IMR-90 (cell line): ENCODE measurements at regions not wholly inside any gene's neighbourhood (a gene's known extent, or its start where the extent isn't known, plus 50 kb on each side); places are given as distances from the start of the nearest gene placed in this dataset.

Source experiments
- ATAC-seq: fragments of 200-7000 bp; cut with Tn5 transposase; 2 replicates; pipeline ENCODE4 v1.9.1; 2020; ENCODE audit warnings: low read depth, mild to moderate bottlenecking, moderate library complexity
- BruUV-seq: library from RNA; stranded (reverse); fragments of 400-500 nt; replicated peaks from 2 replicates; lab custom pipeline; 2021; lab: Mats Ljungman, UMichigan
- CTCF ChIA-PET: fragments of 300-600 bp; formaldehyde crosslinking; extraction: SDS; loops from one replicate; lab custom pipeline; 2021; ENCODE audit warnings: antibody characterized with exemption; lab: Yijun Ruan, JAX
- POLR2A ChIA-PET: fragments of 300-600 bp; sonication (Branson Sonifier 250); formaldehyde crosslinking; loops from one replicate; lab custom pipeline; 2022; ENCODE audit warnings: antibody characterized with exemption; ENCODE audit not compliant: unreplicated experiment; lab: Charles Lee
- DNase-seq: peaks from one replicate; pipeline ENCODE4 v3.0.0; 2013
- H2AFZ ChIP-seq: replicated peaks from 2 replicates; pipeline ENCODE3; 2013; ENCODE audit warnings: low read length, mild to moderate bottlenecking; ENCODE audit not compliant: poor library complexity
- H2AK5ac ChIP-seq: 2 replicates; pipeline ENCODE4 v1.6.1; 2013; ENCODE audit warnings: low read depth, low read length, inconsistent platforms
- H2AK9ac ChIP-seq: replicated peaks from 2 replicates; pipeline ENCODE3; 2013; ENCODE audit warnings: mild to moderate bottlenecking, low read depth, low read length, moderate library complexity; ENCODE audit not compliant: poor library complexity
- H2BK120ac ChIP-seq: 2 replicates; pipeline ENCODE4 v1.6.1; 2013; ENCODE audit warnings: low read depth, low read length, inconsistent platforms
- H2BK15ac ChIP-seq: 3 replicates; pipeline ENCODE4 v1.6.1; 2013; ENCODE audit warnings: low read depth, low read length, inconsistent platforms
- H2BK20ac ChIP-seq: 2 replicates; pipeline ENCODE4 v1.6.1; 2013; ENCODE audit warnings: low read depth, mild to moderate bottlenecking, inconsistent platforms, low read length, moderate library complexity
- H2BK5ac ChIP-seq: 2 replicates; pipeline ENCODE4 v1.6.1; 2013; ENCODE audit warnings: mild to moderate bottlenecking, low read depth, low read length, inconsistent platforms; ENCODE audit not compliant: poor library complexity, severe bottlenecking
- H3K14ac ChIP-seq: replicated peaks from 2 replicates; pipeline ENCODE4 v1.6.1; 2013; ENCODE audit warnings: low read depth, low read length, inconsistent platforms
- H3K18ac ChIP-seq: 2 replicates; pipeline ENCODE4 v1.6.1; 2013; ENCODE audit warnings: low read depth, low read length, control low read depth
- H3K23ac ChIP-seq: 2 replicates; pipeline ENCODE4 v1.6.1; 2013; ENCODE audit warnings: low read depth, low read length, inconsistent platforms
- H3K27ac ChIP-seq: 2 replicates; pipeline ENCODE4 v1.5.1; 2013; ENCODE audit warnings: mild to moderate bottlenecking, control low read depth, low read length; ENCODE audit not compliant: insufficient read depth
- H3K27me3 ChIP-seq: 2 replicates; pipeline ENCODE4 v1.6.1; 2013; ENCODE audit warnings: low read length; ENCODE audit not compliant: control insufficient read depth, insufficient read depth
- H3K36me3 ChIP-seq: 2 replicates; pipeline ENCODE4 v1.6.1; 2013; ENCODE audit warnings: low read length, mixed read lengths; ENCODE audit not compliant: control insufficient read depth, insufficient read depth
- H3K4ac ChIP-seq: 2 replicates; pipeline ENCODE4 v1.6.1; 2013; ENCODE audit warnings: low read depth, low read length, inconsistent platforms
- H3K4me1 ChIP-seq: 2 replicates; pipeline ENCODE4 v1.6.1; 2013; ENCODE audit warnings: low read length, mixed read lengths; ENCODE audit not compliant: control insufficient read depth, insufficient read depth
- H3K4me2 ChIP-seq: 2 replicates; pipeline ENCODE4 v1.6.1; 2013; ENCODE audit warnings: low read depth, mild to moderate bottlenecking, control low read depth, low read length, moderate library complexity
- H3K4me3 ChIP-seq: 2 replicates; pipeline ENCODE4 v1.5.1; 2013; ENCODE audit warnings: low read depth, mild to moderate bottlenecking, control low read depth, low read length, moderate library complexity; ENCODE audit not compliant: insufficient read depth
- H3K56ac ChIP-seq: 2 replicates; pipeline ENCODE4 v1.6.1; 2013; ENCODE audit warnings: low read length, inconsistent platforms; ENCODE audit not compliant: insufficient read depth; ENCODE audit errors: extremely low read depth
- H3K79me1 ChIP-seq, 2 experiments: 2 replicates each; pipeline ENCODE4 v1.6.1; 2013; ENCODE audit warnings: low read length in 2 of 2, inconsistent platforms in 1 of 2, low read depth in 1 of 2
- H3K9ac ChIP-seq: 2 replicates; pipeline ENCODE4 v1.6.1; 2013; ENCODE audit warnings: low read depth, low read length, control low read depth
- H3K9me1 ChIP-seq: 2 replicates; pipeline ENCODE4 v1.6.1; 2013; ENCODE audit warnings: low read length, inconsistent platforms; ENCODE audit not compliant: insufficient read depth
- H3K9me3 ChIP-seq: 2 replicates; pipeline ENCODE4 v1.6.1; 2013; ENCODE audit warnings: low read length; ENCODE audit not compliant: control insufficient read depth, insufficient read depth
- H4K20me1 ChIP-seq: 2 replicates; pipeline ENCODE4 v1.6.1; 2013; ENCODE audit warnings: low read length, inconsistent platforms; ENCODE audit not compliant: insufficient read depth
- H4K5ac ChIP-seq: 2 replicates; pipeline ENCODE4 v1.6.1; 2013; ENCODE audit warnings: mild to moderate bottlenecking, low read depth, low read length, control low read depth
- H4K8ac ChIP-seq, 2 experiments: 2 replicates each; pipeline ENCODE4 v1.6.1; 2013; ENCODE audit warnings: low read depth in 2 of 2, low read length in 2 of 2, control low read depth in 1 of 2, inconsistent platforms in 1 of 2
- H4K91ac ChIP-seq: 2 replicates; pipeline ENCODE4 v1.6.1; 2013; ENCODE audit warnings: low read depth, low read length, inconsistent platforms; ENCODE audit not compliant: insufficient read depth
- WGBS, 2 experiments: methylation state at CpG; one replicate each; pipeline versions ENCODE4 v1.1.5 to v1.1.7; 2013; ENCODE audit warnings: missing lambda C conversion rate in 2 of 2; ENCODE audit not compliant: insufficient read length in 1 of 2; ENCODE audit errors: extremely low coverage in 2 of 2; 5-methylcytosine and 5-hydroxymethylcytosine counted together
- dilution Hi-C: fragments of 300-500 bp; cut with HindIII; formaldehyde crosslinking; loops from one replicate; pipeline ENCODE4 v1.14.3; 2018; ENCODE audit warnings: low sequenced_read_pairs; ENCODE audit not compliant: unreplicated experiment
- in situ Hi-C: fragments of 300-500 bp; cut with MboI; formaldehyde crosslinking; loops from 3 replicates; pipeline ENCODE4 v1.14.3; 2019; ENCODE audit warnings: low sequenced_read_pairs, inconsistent platforms, mixed read lengths
- intact Hi-C: fragments of 100-400 bp; cut with micrococcal nuclease; formaldehyde crosslinking; loops from 2 replicates; pipeline ENCODE4 v1.10.0; 2022
- TF ChIP-seq, protein P1 (sequence below): conservative IDR thresholded peaks from 2 replicates; pipeline ENCODE4 v1.5.1; 2012; ENCODE audit warnings: mild to moderate bottlenecking, low read depth, low read length, improper control_type of control experiment

DNA sequence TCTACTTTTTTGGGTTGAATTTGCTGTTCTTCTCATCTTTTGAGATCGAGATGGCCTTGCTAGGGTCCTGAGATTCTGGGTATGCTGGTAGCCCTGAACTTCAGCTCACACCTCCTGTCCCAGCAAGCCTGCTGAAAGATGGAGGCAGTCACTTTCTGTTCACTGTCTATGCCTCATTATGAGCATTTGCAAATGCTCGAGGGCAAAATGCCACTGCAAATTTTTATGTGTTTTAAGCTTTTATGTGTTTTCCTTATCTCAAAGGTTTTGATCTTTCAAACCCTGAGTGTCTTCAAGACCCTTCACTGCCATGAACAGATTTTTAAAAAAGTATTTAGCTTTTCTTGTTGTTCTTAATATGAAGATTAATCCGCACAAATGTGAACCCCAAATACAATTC, 766.7 kb upstream of the HS6ST1 start:
- no peak overlapping the region for H2AK5ac ChIP-seq
- H4K91ac ChIP-seq, result no peak overlapping the region
- H4K5ac ChIP-seq, result no peak overlapping the region
- ChIA-PET POLR2A (no interaction called here), CTCF (no interaction called here)
- H3K4me3 ChIP-seq, result no peak overlapping the region
- no peaks in the 10 kb centered on the region for H3K4me1 ChIP-seq
- H3K4me2 ChIP-seq, result no peak overlapping the region
- H3K79me1 ChIP-seq, result no peaks in the 10 kb centered on the region
- no peak overlapping the region for H2BK20ac ChIP-seq
- no peak overlapping the region for H3K23ac ChIP-seq
- in situ Hi-C loops (no loop called here), intact Hi-C loops (no loop called here), dilution Hi-C loops (no loop called here)
- no peaks in the 10 kb centered on the region for H4K20me1 ChIP-seq
- no peak overlapping the region for H3K56ac ChIP-seq
- H2BK15ac ChIP-seq, result no peak overlapping the region
- no peak for ATAC-seq
- H2BK120ac ChIP-seq, result no peak overlapping the region
- H3K14ac ChIP-seq, result no peak overlapping the region
- H3K18ac ChIP-seq, result no peak overlapping the region
- H4K8ac ChIP-seq, result no peak overlapping the region
- no peak overlapping the region for H2AK9ac ChIP-seq
- H3K9ac ChIP-seq, result no peak overlapping the region
- no peaks in the 10 kb centered on the region; the same call in 1 of the 2 replicates for H3K9me3 ChIP-seq
- no peak for DNase-seq
- no peak overlapping the region for H2AFZ ChIP-seq
- H2BK5ac ChIP-seq, result no peak overlapping the region
- H3K4ac ChIP-seq, result no peak overlapping the region
- no peaks in the 10 kb centered on the region for H3K36me3 ChIP-seq
- no peaks in the 10 kb centered on the region for H3K27me3 ChIP-seq
- no CpG with 5 or more reads among the region's 3 CpGs for whole genome bisulfite sequencing, 2 experiments
- TF ChIP-seq, protein P1, sequence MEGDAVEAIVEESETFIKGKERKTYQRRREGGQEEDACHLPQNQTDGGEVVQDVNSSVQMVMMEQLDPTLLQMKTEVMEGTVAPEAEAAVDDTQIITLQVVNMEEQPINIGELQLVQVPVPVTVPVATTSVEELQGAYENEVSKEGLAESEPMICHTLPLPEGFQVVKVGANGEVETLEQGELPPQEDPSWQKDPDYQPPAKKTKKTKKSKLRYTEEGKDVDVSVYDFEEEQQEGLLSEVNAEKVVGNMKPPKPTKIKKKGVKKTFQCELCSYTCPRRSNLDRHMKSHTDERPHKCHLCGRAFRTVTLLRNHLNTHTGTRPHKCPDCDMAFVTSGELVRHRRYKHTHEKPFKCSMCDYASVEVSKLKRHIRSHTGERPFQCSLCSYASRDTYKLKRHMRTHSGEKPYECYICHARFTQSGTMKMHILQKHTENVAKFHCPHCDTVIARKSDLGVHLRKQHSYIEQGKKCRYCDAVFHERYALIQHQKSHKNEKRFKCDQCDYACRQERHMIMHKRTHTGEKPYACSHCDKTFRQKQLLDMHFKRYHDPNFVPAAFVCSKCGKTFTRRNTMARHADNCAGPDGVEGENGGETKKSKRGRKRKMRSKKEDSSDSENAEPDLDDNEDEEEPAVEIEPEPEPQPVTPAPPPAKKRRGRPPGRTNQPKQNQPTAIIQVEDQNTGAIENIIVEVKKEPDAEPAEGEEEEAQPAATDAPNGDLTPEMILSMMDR, result no peak
- H3K27ac ChIP-seq, result no peak overlapping the region
- H3K9me1 ChIP-seq, result no peaks in the 10 kb centered on the region
- no TSS peak for BruUV-seq
